ENCODE measurements at regions not wholly inside any gene's neighbourhood (a gene's known extent, or its start where the extent isn't known, plus 50 kb on each side); places are given as distances from the start of the nearest gene placed in this dataset.

DNA sequence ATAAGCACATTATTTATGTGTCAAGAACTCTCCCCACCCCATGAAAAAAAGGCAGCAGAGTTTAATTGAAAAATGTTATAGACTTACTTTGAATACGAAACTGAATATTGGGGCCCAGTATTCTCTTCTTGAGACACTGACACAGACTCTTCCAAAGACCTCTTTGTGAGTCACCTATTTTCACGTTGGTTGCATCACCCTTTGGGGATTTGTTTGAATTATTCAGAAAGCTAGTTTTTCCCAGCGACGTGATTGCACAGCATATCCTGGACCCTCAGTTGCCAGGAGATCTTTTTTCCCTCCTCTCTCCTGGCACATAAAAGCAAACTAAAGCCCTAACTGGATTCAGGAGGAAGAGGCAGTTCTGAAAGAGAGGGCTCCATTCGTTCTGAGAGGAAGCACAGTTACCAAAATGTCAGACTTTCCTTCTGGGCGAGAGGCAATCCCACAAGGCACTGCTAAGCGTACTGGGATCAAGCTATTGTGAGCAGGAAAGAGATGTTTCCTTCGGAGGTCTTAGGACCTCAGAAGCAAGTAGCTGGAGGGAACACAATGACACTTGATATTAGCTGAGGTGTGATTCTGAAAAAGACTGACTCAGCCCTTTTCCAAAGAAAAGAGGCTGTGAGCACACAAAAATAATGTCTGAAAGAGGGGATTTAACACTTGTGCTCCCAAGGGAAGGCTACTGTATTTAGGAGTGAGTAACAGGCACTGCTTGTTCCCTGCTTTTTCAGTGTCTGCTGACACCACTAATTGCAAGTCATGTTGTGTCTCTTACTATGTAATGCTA, 65.8 kb upstream of the CADPS start:
- TF ChIP-seq CTCF (IDR thresholded peaks at IDR 0.05; ENCODE audit: insufficient read depth, low read length) = no peak
- TF ChIP-seq POLR2AphosphoS5 (IDR thresholded peaks at IDR 0.05; ENCODE audit: low read depth) = no peak
- TF ChIP-seq REST (IDR thresholded peaks at IDR 0.05; ENCODE audit: insufficient replicate concordance, low read depth) = no peak

All from HL-60 (cell line).